ENCODE measurements at regions not wholly inside any gene's neighbourhood (a gene's known extent, or its start where the extent isn't known, plus 50 kb on each side); places are given as distances from the start of the nearest gene placed in this dataset.

GRCh38 chr9:38214432-38214831 lies 145.4 kb upstream of the SHB start:
- Histone ChIP-seq H2BK20ac (ENCODE audit: low read length) (no peak overlapping the region), H2AFZ (ENCODE audit: low read length) (no peak overlapping the region), H4K91ac (replicated peaks; ENCODE audit: insufficient read length, low read length) (no peak overlapping the region), H3K14ac (ENCODE audit: insufficient read length) (no peak overlapping the region), H2BK15ac (ENCODE audit: low read length) (no peak overlapping the region), H3K56ac (replicated peaks; ENCODE audit: insufficient read length, low read depth, low read length) (no peak overlapping the region), H2BK5ac (ENCODE audit: low read depth, low read length) (no peak overlapping the region), H2AK5ac (ENCODE audit: low read depth, low read length) (no peak overlapping the region), H3K4me1 (replicated peaks in 1 of 4; ENCODE audit: control insufficient read depth in 3 of 4, insufficient read depth in 4 of 4, low read length in 3 of 4) (0 out of 7 replicates have a peak, but pooled peaks cover 0 to 4% (median 0%) of the 10 kb centered on the region in 4 experiments), H3K36me3 (ENCODE audit: control insufficient read depth in 2 of 4, insufficient read depth in 4 of 4, low read length in 3 of 4) (no peaks in the 10 kb centered on the region), H3K27ac (ENCODE audit: low read depth, low read length) (no peak overlapping the region), H2BK12ac (ENCODE audit: low read depth, low read length) (no peak overlapping the region), H3K18ac (ENCODE audit: extremely low read depth, low read length) (no peak overlapping the region), H2BK120ac (replicated peaks; ENCODE audit: low read depth, low read length) (no peak overlapping the region), H3K4ac (replicated peaks; ENCODE audit: insufficient read length, low read depth, low read length) (no peak overlapping the region), H3K79me1 (ENCODE audit: low read depth, low read length) (no peaks in the 10 kb centered on the region), H3K9ac (replicated peaks in 1 of 4; ENCODE audit: extremely low read depth in 1 of 4, low read depth in 3 of 4, low read length in 3 of 4) (no peak overlapping the region), H3K23ac (ENCODE audit: insufficient read length) (no peak overlapping the region), H3K4me2 (ENCODE audit: insufficient read depth in 1 of 2, low read depth in 2 of 2, low read length in 2 of 2) (peak overlapping the region in 1 of 2 experiments; percentile 7; a peak in 1 of 4 replicates), H3K79me2 (ENCODE audit: control insufficient read depth in 1 of 2, insufficient read depth in 2 of 2, low read length in 2 of 2) (no peaks in the 10 kb centered on the region), H4K5ac (ENCODE audit: insufficient read length, low read depth, low read length) (no peak overlapping the region), H4K8ac (ENCODE audit: extremely low read depth, insufficient read depth, low read length) (no peak overlapping the region), H3K4me3 (ENCODE audit: extremely low read depth in 1 of 4, insufficient read depth in 2 of 4, low read depth in 3 of 4, low read length in 4 of 4) (no peak overlapping the region), H3K27me3 (replicated peaks in 1 of 4; ENCODE audit: control insufficient read depth in 3 of 4, extremely low read depth in 1 of 4, insufficient read depth in 3 of 4, low read length in 3 of 4) (peaks cover 68 to 98% (median 85%) of the 10 kb centered on the region in 4 experiments), H3K23me2 (ENCODE audit: low read depth, low read length) (no peaks in the 10 kb centered on the region), H3K9me3 (ENCODE audit: insufficient read depth in 2 of 2, low read depth in 1 of 2, low read length in 1 of 2) (no peaks in the 10 kb centered on the region), H4K20me1 (replicated peaks in 1 of 2; ENCODE audit: control insufficient read depth in 1 of 2, insufficient read depth in 2 of 2, low read length in 2 of 2) (peaks cover 13 to 25% of the 10 kb centered on the region in 2 experiments)
- ChIA-PET CTCF (ENCODE audit: partially characterized antibody) (interaction anchor here (1.0 to 1.2 kb wide), 2 partner anchors 12 to 127 kb away, joined by 4 to 5 read pairs; no protein-coding TSS in a partner anchor), POLR2A (ENCODE audit: partially characterized antibody) (interaction anchor here (1.0 to 1.3 kb wide), 3 partner anchors 12 to 19 kb away, joined by 3 to 4 read pairs (median 3); no protein-coding TSS in a partner anchor)
- peak; percentile 96 for FAIRE-seq
- 0% methylated on average over 2 of the region's 2 CpGs; no CpG with 5 or more reads in 1 of the 2 experiments for WGBS, 2 experiments (ENCODE audit: extremely low coverage in 1 of 2, insufficient coverage in 1 of 2, insufficient read length in 1 of 2, insufficient replicate concordance in 2 of 2, low coverage in 1 of 2, low lambda C conversion rate in 2 of 2, missing lambda C conversion rate in 1 of 2)
- peak; percentile 59 to 62 for DNase-seq (ENCODE audit: low read depth in 1 of 2, low spot score in 2 of 2)
- no peak for TF ChIP-seq SAP30 (IDR thresholded peaks at IDR 0.05; ENCODE audit: insufficient read depth, insufficient replicate concordance, low read length)
- TF ChIP-seq GABPA (IDR thresholded peaks at IDR 0.05; ENCODE audit: borderline replicate concordance, insufficient read depth, low read length) = no peak
- TF ChIP-seq USF2 (IDR thresholded peaks at IDR 0.05; ENCODE audit: low read length) = no peak
- no peak for TF ChIP-seq E2F6 (IDR thresholded peaks at IDR 0.05)
- TF ChIP-seq EP300 (IDR thresholded peaks at IDR 0.05; ENCODE audit: borderline replicate concordance in 1 of 2, low read depth in 2 of 2, low read length in 2 of 2) = peak in 1 of 2 experiments; percentile 98; a peak in 2 of 3 replicates
- no peak for TF ChIP-seq BRCA1 (IDR thresholded peaks at IDR 0.05; ENCODE audit: low read depth, low read length)
- TF ChIP-seq RFX5 (IDR thresholded peaks at IDR 0.05; ENCODE audit: borderline replicate concordance, low read depth, low read length) = no peak
- TF ChIP-seq KDM1A (IDR thresholded peaks at IDR 0.05; ENCODE audit: borderline replicate concordance, low read length) = no peak
- TF ChIP-seq GTF2F1 (IDR thresholded peaks at IDR 0.05; ENCODE audit: borderline replicate concordance, low read depth, low read length) = no peak
- TF ChIP-seq POU5F1 (IDR thresholded peaks at IDR 0.05; ENCODE audit: low read depth, low read length) = peak; percentile 100
- TF ChIP-seq BACH1 (IDR thresholded peaks at IDR 0.05; ENCODE audit: low read length) = no peak
- TF ChIP-seq TEAD4 (IDR thresholded peaks at IDR 0.05; ENCODE audit: low read depth, low read length) = no peak

All from H1 (cell line).